ENCODE measurements at regions not wholly inside any gene's neighbourhood (a gene's known extent, or its start where the extent isn't known, plus 50 kb on each side); places are given as distances from the start of the nearest gene placed in this dataset.

DNA sequence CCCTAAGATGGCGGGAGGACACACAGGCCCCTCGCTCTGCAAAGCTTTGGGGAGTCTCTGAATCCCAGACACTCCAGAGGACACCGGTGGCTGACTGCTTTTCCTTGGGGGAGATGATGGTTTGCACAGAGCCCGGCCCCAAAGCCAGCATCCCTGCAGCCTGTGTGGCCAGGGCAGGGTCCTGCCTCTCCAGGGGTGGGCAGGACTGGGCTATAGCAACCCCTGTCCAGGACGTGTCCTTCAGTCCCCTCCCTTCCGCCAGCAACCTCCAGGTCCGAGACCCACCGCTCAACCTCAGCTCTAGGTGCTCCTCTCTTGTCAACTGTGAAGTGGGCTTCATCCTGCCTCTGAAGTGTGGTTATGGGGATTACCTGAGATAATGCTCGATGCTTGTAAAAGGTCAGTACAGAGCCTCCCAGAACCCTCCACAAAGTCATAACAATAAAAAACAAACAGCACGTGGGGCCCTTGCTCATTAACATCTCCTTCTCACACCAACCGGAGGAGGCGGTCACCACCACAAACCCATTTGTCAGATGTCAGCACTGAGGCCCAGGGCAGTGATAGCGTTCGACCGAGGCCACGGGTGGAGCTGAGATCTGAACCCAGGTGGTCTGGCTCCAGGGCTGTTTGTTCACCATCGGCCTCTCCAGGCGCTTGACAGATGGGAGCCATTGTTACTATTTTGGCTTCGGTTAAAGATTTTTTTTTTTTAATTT, 304.8 kb downstream of the IRF8 start:
- DNase-seq: no peak

GRCh38 chr16:86205521-86206245, 304.6 kb upstream of the FOXF1 start:
- no peak for DNase-seq

GRCh38 chr16:86207350-86207749, 303.0 kb upstream of the FOXF1 start:
- DNase-seq: no peak

DNA sequence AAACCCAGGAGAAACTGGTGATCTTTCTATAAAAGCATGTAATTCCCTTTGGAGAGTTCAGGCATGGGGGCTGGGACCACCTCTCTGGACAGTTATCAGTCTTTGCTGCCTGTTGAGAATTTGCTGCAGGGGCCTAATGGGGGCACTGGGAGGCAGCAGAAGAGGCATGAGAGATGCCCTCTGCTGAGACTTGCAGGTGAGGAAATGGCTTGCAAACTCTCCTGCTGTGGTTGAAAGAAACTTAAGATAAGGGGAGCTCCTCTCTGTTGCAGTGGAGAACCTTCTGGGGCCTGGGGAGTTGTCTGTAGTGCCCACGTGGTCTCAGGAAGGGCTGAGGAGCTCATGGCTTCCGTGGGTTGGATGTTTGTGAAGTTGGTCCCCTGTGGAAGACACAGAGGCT, 301.1 kb upstream of the FOXF1 start:
- no peak for DNase-seq

DNA sequence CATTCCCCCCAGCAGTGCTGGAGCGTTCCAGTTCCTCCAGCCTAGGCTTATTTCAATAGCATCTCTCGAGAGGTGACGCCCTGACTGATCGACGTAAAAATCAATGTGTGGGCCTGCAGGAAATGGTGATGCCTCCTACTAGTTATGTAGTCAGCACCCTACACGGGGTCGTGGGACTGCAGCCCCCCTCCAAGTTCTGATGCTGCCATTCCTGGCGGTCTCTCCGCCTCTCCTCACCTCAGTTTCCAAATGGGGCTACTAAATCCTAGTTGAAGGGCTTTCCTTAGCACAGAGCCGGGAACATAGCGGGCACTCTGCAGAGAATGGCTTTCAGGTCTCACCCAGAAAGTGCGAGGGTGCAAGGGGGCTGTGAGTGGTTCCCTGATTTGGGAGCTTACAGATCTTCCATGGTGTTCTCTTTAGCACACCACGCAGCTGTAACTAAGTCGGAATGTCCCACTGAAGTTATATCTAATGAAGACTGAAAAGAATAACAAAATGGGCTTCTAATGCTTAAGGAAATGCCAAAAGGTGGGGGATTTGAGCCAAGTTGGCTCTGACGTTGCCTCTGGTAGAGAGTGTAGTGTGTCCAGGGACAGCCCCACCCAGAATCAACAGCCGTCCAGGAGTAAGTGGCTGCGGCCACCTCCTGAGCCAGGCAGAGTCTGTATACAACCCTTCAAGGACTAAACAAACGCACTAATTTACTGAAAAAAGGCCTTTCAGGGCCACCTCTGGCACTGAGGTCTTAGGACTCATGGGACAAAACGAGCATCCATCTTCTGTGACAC, 299.7 kb upstream of the FOXF1 start:
- no peak for DNase-seq

DNA sequence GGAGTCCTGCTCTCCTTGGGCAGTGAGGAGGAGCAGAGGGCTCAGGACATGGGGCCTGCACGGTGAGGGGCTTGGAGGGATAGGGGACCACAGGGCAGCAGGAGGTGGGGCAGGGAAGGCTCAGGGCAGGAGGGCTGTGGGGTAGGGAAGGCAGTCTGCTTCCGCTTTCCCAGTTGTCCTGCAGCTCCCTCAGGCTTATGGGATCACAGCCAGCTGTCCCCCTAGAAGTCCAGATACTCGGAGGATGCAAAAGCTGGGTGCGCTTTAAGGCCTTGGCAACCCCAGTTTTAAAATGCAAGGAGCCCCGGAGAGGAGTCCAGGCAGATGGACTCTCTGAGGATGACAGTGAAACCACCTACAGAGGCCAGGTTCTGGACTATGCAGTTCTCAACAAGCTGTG, 299.1 kb upstream of the FOXF1 start:
- DNase-seq: no peak

DNA sequence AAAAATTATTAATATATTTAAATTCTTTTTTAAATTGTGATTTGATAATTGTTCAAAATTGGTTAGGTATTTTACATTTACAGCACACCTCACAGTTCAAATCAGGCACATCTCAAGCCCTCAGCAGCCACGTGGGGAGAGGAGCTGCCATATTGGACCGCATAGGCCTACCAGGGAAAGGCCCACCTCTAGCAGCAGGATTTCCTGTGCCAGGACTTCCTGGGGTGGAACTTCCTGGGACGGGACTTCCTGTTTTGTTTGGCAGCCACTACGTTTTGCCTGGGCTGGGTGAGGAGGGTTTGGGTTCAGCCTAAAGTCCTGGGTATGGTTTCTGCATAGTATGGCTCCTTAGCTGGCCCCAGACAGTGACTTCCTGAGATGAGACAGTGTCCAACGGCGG, 298.5 kb upstream of the FOXF1 start:
- DNase-seq: no peak

GRCh38 chr16:86212706-86213436, 297.5 kb upstream of the FOXF1 start:
- DNase-seq: no peak

GRCh38 chr16:86213437-86214205, 296.7 kb upstream of the FOXF1 start:
- no peak for DNase-seq

GRCh38 chr16:86214326-86215232, 295.7 kb upstream of the FOXF1 start:
- no peak for DNase-seq

- no peak for DNase-seq
Observed at GRCh38 chr16:86215233-86215978, 294.9 kb upstream of the FOXF1 start.

GRCh38 chr16:86215979-86216585, 294.2 kb upstream of the FOXF1 start:
- no peak for DNase-seq

DNA sequence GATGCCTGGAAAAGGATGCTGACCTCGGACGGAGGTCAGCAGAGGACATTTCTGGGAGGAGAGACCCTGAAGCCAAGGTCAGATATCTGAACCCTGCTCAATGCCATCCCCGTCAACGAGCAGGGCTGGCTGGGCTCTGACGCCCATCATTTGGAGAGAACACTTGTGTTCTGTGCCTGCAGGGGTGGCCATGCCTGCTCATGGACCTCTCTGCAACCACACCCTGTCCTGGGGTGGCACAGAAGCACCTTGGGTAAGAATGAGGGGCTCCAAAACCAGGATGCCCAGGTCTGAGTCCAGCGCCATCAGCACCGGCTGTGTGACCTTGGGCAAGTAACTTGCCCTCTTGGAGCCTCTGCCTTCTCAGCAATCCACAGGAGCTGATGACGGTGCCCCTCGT, 293.7 kb upstream of the FOXF1 start:
- no peak for DNase-seq

DNA sequence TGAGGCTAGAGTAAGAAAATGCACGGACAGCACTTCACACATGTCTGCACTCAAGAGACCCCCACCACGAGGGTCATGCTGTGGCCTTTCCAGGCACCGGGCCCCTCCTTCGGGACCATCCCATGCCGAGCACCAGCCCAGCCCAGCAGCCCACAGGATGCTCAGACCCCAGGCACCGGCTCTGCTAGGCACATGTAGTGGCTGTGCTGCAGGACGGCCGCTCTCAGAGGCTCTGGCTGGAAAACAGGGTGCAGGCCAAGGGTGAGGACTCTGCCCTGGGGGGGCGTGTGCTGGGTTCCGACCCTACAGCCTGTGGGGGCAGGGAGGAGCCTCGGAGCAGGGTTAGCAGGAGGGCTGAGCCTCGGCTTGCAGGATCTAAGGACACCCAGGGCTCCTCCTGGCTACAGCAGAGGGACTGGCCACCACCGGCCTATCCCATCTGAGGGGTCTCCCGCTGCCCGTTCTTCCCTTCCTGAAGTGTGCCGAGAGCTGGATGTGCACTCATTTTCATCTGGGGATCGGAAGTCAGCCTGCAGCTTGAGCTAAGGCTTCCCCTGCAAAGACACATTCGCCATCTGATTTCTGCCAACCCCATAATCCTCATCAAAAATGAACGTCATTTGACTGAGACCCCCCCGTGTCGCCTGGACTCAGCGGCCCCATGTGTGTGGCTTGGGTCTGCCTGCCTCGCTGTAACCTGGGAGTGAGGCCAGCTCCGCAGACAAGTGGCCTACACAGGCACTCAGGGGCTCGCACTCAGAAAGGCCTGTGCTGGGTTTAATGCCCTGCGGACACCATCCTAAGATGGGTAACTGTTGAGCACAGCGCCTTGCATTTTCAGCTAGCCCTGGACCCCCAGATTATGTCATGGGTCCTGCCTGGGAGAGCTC, 293.1 kb upstream of the FOXF1 start:
- DNase-seq: no peak

GRCh38 chr16:86217891-86218270, 292.4 kb upstream of the FOXF1 start:
- DNase-seq: no peak

GRCh38 chr16:86218479-86219170, 291.7 kb upstream of the FOXF1 start:
- no peak for DNase-seq

DNA sequence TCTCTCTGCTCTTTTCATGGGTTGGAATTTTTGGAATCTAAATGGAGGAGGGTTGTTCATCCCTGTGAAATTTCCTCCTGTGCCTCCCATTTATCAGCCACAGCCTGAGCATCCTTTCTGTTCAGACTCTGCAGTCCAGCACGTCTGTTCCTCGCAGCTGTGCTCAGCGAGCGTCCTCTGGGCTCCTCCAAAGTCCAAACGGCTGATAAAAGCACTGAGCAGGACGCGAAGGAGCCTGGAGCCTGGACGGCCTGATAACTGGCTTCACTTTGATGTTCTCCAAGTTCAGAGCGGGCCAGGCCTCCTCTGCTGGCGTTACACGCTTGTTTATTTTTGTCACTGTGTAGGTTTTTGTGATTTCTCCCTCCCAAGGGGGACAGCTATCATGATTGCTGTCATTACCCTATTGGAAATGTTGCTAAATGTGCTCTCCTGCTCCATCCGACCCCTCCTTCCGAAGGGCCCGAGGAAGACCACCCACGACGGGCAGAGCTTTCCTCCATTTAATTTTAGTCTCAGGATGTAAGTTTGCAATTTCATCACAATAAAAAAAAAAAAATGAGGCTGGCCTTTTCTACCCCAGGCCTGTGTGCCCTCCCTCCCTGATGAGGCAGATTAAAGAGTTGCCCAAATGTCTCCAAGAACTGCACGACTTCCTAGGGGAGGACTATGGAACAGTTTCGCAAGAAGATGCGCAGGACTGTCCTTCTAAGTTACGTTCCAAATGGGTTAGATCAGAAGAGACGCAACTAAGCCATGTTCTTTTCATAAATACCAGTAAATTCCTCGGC, 290.5 kb upstream of the FOXF1 start:
- DNase-seq: no peak

Data from T1000 (cell line).